ENCODE measurements at regions not wholly inside any gene's neighbourhood (a gene's known extent, or its start where the extent isn't known, plus 50 kb on each side); places are given as distances from the start of the nearest gene placed in this dataset.

DNA sequence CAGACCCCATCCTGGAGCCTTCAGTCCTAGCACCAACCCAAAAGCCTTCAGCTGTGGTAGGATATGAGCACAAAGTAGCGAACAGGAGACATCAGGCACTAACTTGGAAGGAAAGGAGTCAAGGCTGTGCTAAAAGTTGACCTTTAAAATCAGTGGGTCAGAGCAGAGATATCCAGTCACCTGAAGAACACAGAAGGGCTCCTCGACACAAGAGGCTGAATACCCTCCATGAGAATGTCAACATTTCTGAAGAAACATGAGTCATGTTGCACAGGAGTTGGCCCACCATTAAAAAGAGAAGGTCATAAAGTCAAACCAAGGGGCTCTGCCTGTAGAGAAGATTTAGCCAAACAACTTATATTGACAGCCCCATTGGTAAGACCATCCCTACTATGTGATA lies 172.5 kb downstream of the PLPP3 start:
- no peak for DNase-seq (ENCODE audit: low read depth, low spot score)
- TF ChIP-seq, protein P1, sequence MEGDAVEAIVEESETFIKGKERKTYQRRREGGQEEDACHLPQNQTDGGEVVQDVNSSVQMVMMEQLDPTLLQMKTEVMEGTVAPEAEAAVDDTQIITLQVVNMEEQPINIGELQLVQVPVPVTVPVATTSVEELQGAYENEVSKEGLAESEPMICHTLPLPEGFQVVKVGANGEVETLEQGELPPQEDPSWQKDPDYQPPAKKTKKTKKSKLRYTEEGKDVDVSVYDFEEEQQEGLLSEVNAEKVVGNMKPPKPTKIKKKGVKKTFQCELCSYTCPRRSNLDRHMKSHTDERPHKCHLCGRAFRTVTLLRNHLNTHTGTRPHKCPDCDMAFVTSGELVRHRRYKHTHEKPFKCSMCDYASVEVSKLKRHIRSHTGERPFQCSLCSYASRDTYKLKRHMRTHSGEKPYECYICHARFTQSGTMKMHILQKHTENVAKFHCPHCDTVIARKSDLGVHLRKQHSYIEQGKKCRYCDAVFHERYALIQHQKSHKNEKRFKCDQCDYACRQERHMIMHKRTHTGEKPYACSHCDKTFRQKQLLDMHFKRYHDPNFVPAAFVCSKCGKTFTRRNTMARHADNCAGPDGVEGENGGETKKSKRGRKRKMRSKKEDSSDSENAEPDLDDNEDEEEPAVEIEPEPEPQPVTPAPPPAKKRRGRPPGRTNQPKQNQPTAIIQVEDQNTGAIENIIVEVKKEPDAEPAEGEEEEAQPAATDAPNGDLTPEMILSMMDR (IDR thresholded peaks at IDR 0.05; ENCODE audit: insufficient read depth, low read length, missing control alignments) = no peak
- ChIA-PET CTCF (no interaction called here), POLR2A (no interaction called here)
- no peak overlapping the region for H3K4me3 ChIP-seq (ENCODE audit: low read depth, low read length)

- no peak for DNase-seq (ENCODE audit: low read depth, low spot score)
- POLR2A ChIA-PET = no interaction called here
- CTCF ChIA-PET = no interaction called here
- H3K4me3 ChIP-seq (ENCODE audit: low read depth, low read length) = no peak overlapping the region
- TF ChIP-seq, protein P1 (IDR thresholded peaks at IDR 0.05; ENCODE audit: insufficient read depth, low read length, missing control alignments) = no peak
Observed at GRCh38 chr1:56404561-56405030, 174.8 kb downstream of the PLPP3 start.

GRCh38 chr1:56404066-56404465 lies 175.3 kb downstream of the PLPP3 start:
- no peak for DNase-seq (ENCODE audit: low read depth, low spot score)
- ChIA-PET CTCF (no interaction called here), POLR2A (no interaction called here)
- TF ChIP-seq, protein P1 (IDR thresholded peaks at IDR 0.05; ENCODE audit: insufficient read depth, low read length, missing control alignments) = no peak
- no peak overlapping the region for H3K4me3 ChIP-seq (ENCODE audit: low read depth, low read length)

- POLR2A ChIA-PET = no interaction called here
- DNase-seq (ENCODE audit: low read depth, low spot score) = no peak
- no peak overlapping the region for H3K4me3 ChIP-seq (ENCODE audit: low read depth, low read length)
- CTCF ChIA-PET = no interaction called here
- TF ChIP-seq, protein P1 (IDR thresholded peaks at IDR 0.05; ENCODE audit: insufficient read depth, low read length, missing control alignments) = no peak
Observed at GRCh38 chr1:56403321-56403720, 176.0 kb downstream of the PLPP3 start.

- CTCF ChIA-PET = no interaction called here
- POLR2A ChIA-PET = interaction anchor here (0.6 kb wide), 1 partner anchor 63 kb away, joined by 3 read pairs; no protein-coding TSS in a partner anchor
- DNase-seq (ENCODE audit: low read depth, low spot score) = no peak
- no peak overlapping the region for H3K4me3 ChIP-seq (ENCODE audit: low read depth, low read length)
- TF ChIP-seq, protein P1 (IDR thresholded peaks at IDR 0.05; ENCODE audit: insufficient read depth, low read length, missing control alignments) = no peak
Observed at GRCh38 chr1:56401191-56401590, 178.2 kb downstream of the PLPP3 start.

GRCh38 chr1:56400526-56400925 lies 178.8 kb downstream of the PLPP3 start:
- DNase-seq (ENCODE audit: low read depth, low spot score) = no peak
- ChIA-PET POLR2A (interaction anchor here (0.6 kb wide), 1 partner anchor 63 kb away, joined by 3 read pairs; no protein-coding TSS in a partner anchor), CTCF (interaction anchor here (1.3 kb wide), 1 partner anchor 11 kb away, joined by 3 read pairs; no protein-coding TSS in a partner anchor)
- TF ChIP-seq, protein P1 (IDR thresholded peaks at IDR 0.05; ENCODE audit: insufficient read depth, low read length, missing control alignments) = no peak
- no peak overlapping the region for H3K4me3 ChIP-seq (ENCODE audit: low read depth, low read length)

All from AG04449 (cell line).